ENCODE measurements at regions not wholly inside any gene's neighbourhood (a gene's known extent, or its start where the extent isn't known, plus 50 kb on each side); places are given as distances from the start of the nearest gene placed in this dataset.

- no peak overlapping the region for H3K4me3 ChIP-seq (ENCODE audit: low read length)
- TF ChIP-seq, protein P1, sequence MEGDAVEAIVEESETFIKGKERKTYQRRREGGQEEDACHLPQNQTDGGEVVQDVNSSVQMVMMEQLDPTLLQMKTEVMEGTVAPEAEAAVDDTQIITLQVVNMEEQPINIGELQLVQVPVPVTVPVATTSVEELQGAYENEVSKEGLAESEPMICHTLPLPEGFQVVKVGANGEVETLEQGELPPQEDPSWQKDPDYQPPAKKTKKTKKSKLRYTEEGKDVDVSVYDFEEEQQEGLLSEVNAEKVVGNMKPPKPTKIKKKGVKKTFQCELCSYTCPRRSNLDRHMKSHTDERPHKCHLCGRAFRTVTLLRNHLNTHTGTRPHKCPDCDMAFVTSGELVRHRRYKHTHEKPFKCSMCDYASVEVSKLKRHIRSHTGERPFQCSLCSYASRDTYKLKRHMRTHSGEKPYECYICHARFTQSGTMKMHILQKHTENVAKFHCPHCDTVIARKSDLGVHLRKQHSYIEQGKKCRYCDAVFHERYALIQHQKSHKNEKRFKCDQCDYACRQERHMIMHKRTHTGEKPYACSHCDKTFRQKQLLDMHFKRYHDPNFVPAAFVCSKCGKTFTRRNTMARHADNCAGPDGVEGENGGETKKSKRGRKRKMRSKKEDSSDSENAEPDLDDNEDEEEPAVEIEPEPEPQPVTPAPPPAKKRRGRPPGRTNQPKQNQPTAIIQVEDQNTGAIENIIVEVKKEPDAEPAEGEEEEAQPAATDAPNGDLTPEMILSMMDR (IDR thresholded peaks at IDR 0.05; ENCODE audit: insufficient read depth, low read depth, low read length, missing control alignments): no peak
- DNase-seq (ENCODE audit: low read depth): no peak
Observed at GRCh38 chr4:163923092-163923491, 428.6 kb downstream of the TMA16 start.

- H3K4me3 ChIP-seq (ENCODE audit: low read length): no peak overlapping the region
- DNase-seq (ENCODE audit: low read depth): no peak
- TF ChIP-seq, protein P1 (IDR thresholded peaks at IDR 0.05; ENCODE audit: insufficient read depth, low read depth, low read length, missing control alignments): no peak
Observed at GRCh38 chr4:163930086-163930485, 435.6 kb downstream of the TMA16 start.

DNA sequence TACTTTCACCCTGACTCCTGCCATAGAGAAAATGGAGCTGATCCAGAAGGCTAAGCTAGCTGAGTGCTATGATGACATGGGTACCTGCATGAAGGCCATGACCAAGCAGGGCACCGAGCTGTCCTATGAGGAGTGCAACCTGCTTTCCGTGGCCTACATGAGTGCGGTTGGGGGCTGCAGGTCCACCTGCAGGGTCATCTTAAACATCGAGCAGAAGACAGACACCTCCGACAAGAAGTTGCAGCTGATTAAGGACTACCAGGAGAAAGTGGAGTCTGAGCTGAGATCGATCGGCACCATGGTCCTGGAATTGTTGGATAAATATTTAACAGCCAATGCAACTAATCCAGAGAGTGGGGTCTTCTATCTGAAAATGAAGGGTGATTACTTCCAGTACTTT lies 438.0 kb downstream of the TMA16 start:
- DNase-seq (ENCODE audit: low read depth): no peak
- TF ChIP-seq, protein P1 (IDR thresholded peaks at IDR 0.05; ENCODE audit: insufficient read depth, low read depth, low read length, missing control alignments): no peak
- H3K4me3 ChIP-seq (ENCODE audit: low read length): no peak overlapping the region

GRCh38 chr4:163939597-163939996 lies 445.1 kb downstream of the TMA16 start:
- TF ChIP-seq, protein P1 (IDR thresholded peaks at IDR 0.05; ENCODE audit: insufficient read depth, low read depth, low read length, missing control alignments): no peak
- no peak overlapping the region for H3K4me3 ChIP-seq (ENCODE audit: low read length)
- DNase-seq (ENCODE audit: low read depth): no peak

GRCh38 chr4:163941221-163941905 lies 446.9 kb downstream of the TMA16 start:
- DNase-seq (ENCODE audit: low read depth): peak; percentile 69
- TF ChIP-seq, protein P1 (IDR thresholded peaks at IDR 0.05; ENCODE audit: insufficient read depth, low read depth, low read length, missing control alignments): no peak
- H3K4me3 ChIP-seq (ENCODE audit: low read length): no peak overlapping the region

DNA sequence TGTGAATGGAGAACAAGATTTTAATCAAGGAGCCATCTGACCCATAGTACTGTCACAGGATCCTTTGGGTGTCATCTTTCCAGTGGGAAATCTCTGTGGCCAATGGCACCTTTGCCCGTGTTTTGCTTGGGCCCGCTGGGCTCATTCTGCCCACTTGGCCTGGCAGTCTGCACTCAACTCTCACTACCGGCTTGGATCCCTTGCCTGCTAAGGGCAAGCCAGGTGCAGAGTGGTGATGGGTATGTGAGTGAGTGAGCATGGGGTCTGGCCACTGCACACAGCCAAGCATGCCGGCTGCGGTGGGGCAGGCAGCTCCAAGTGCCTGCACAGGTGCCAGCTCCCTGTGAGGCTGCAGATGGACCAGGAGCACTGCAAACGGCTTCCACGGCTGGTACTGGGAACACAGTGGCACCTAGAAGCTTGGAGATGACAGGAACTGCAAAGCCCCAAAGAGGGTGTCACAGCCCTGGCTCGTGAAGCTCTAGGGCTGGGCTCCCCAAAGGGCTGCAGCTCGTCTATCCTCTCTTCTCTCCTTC lies 454.5 kb downstream of the TMA16 start:
- DNase-seq (ENCODE audit: low read depth): no peak

More for the DNA sequence above, 454.5 kb downstream of the TMA16 start:
- H3K4me3 ChIP-seq (ENCODE audit: low read length): no peak overlapping the region
- TF ChIP-seq, protein P1 (IDR thresholded peaks at IDR 0.05; ENCODE audit: insufficient read depth, low read depth, low read length, missing control alignments): no peak
